OCI-LY3 (cell line): ENCODE measurements at regions not wholly inside any gene's neighbourhood (a gene's known extent, or its start where the extent isn't known, plus 50 kb on each side); places are given as distances from the start of the nearest gene placed in this dataset.
A peak's percentile ranks its signal among the peaks of the same experiment; 100 is the strongest.

Experiments
- H2AFZ ChIP-seq: fragments of 200-600, 300-600 bp; shearing (Covaris generic); 2 replicates; pipeline ENCODE4 v1.6.0; 2014; ENCODE audit warnings: antibody characterized with exemption, low read depth, low read length
- H3K27ac ChIP-seq: fragments of 200-600, 300-600 bp; sonication (generic); 2 replicates; pipeline ENCODE4 v1.5.1; 2014; ENCODE audit warnings: mild to moderate bottlenecking, low read length, moderate library complexity, mixed read lengths
- H3K27me3 ChIP-seq: fragments of 200-600, 300-600 bp; sonication (generic); 2 replicates; pipeline ENCODE4 v1.6.1; 2014; ENCODE audit warnings: low read depth, low read length, mixed read lengths
- H3K36me3 ChIP-seq: fragments of 200-600, 300-600 bp; sonication (generic); replicated peaks from 2 replicates; pipeline ENCODE3; 2014; ENCODE audit warnings: low read depth, low read length, mixed read lengths
- H3K4me1 ChIP-seq: fragments of 300-600, 200-600 bp; sonication (generic); 2 replicates; pipeline ENCODE4 v1.6.1; 2014; ENCODE audit warnings: low read length, mixed read lengths
- H3K4me2 ChIP-seq: fragments of 200-600, 300-600 bp; sonication (generic); 2 replicates; pipeline ENCODE4 v1.6.1; 2014; ENCODE audit warnings: low read length, mixed read lengths
- H3K4me3 ChIP-seq: fragments of 300-600, 200-600 bp; sonication (generic); 2 replicates; pipeline ENCODE4 v1.5.1; 2014; ENCODE audit warnings: antibody characterized with exemption, mild to moderate bottlenecking, low read length, moderate library complexity
- H3K79me2 ChIP-seq: fragments of 300-600, 200-600 bp; shearing (Covaris generic); 2 replicates; pipeline ENCODE4 v1.6.1; 2014; ENCODE audit warnings: mild to moderate bottlenecking, low read length, mixed read lengths
- H3K9ac ChIP-seq: fragments of 300-600, 200-600 bp; shearing (Covaris generic); 2 replicates; pipeline ENCODE4 v1.6.0; 2014; ENCODE audit warnings: mild to moderate bottlenecking, low read length, moderate library complexity
- H3K9me3 ChIP-seq: fragments of 200-600, 300-600 bp; shearing (Covaris generic); 2 replicates; pipeline ENCODE4 v1.6.1; 2014; ENCODE audit warnings: low read length, mixed read lengths; ENCODE audit not compliant: insufficient read depth
- H4K20me1 ChIP-seq: fragments of 200-600, 300-600 bp; sonication (generic); 2 replicates; pipeline ENCODE4 v1.6.1; 2016; ENCODE audit warnings: low read length, mixed read lengths; ENCODE audit not compliant: insufficient read depth
- EZH2phosphoT487 ChIP-seq: fragments of 200-600 bp; shearing (Covaris generic); IDR thresholded peaks from 2 replicates; pipeline ENCODE4 v1.6.1; 2018; ENCODE audit warnings: antibody characterized with exemption, mixed run types, low read depth
- TF ChIP-seq, protein P1 (sequence below): fragments of 200-600, 300-600 bp; sonication (generic); IDR thresholded peaks from 2 replicates; pipeline ENCODE4 v1.5.1; 2014; ENCODE audit warnings: antibody characterized with exemption, low read length, low read depth

DNA sequence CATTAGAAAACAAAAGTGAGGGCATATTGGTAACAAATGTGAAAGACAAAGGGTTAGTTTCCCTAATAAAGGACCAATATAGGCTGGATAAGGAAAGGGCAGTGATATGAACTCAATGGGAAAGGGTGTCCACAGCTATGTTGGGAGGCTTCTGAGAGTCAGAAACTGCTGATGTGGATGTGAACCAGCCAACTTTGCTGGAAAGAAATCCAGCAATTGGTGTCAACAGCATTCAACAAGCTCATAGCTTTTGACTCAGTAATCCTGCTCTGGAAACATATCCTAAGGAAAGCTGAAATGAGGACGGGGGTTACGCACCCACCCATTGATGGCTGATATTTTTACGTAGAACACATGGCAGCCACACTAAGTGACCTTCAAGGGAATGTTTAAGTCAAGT lies 63.7 kb downstream of the ARL4C start:
- Histone ChIP-seq H2AFZ (no peak overlapping the region), H3K9me3 (no peaks in the 10 kb centered on the region), H3K9ac (no peak overlapping the region), H3K27ac (no peak overlapping the region), H4K20me1 (no peaks in the 10 kb centered on the region), H3K4me2 (no peak overlapping the region), H3K36me3 (no peaks in the 10 kb centered on the region), H3K4me3 (no peak overlapping the region), H3K27me3 (no peaks in the 10 kb centered on the region), H3K79me2 (no peaks in the 10 kb centered on the region), H3K4me1 (no peaks in the 10 kb centered on the region)
- TF ChIP-seq, protein P1, sequence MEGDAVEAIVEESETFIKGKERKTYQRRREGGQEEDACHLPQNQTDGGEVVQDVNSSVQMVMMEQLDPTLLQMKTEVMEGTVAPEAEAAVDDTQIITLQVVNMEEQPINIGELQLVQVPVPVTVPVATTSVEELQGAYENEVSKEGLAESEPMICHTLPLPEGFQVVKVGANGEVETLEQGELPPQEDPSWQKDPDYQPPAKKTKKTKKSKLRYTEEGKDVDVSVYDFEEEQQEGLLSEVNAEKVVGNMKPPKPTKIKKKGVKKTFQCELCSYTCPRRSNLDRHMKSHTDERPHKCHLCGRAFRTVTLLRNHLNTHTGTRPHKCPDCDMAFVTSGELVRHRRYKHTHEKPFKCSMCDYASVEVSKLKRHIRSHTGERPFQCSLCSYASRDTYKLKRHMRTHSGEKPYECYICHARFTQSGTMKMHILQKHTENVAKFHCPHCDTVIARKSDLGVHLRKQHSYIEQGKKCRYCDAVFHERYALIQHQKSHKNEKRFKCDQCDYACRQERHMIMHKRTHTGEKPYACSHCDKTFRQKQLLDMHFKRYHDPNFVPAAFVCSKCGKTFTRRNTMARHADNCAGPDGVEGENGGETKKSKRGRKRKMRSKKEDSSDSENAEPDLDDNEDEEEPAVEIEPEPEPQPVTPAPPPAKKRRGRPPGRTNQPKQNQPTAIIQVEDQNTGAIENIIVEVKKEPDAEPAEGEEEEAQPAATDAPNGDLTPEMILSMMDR: no peak
- no peak for TF ChIP-seq EZH2phosphoT487

DNA sequence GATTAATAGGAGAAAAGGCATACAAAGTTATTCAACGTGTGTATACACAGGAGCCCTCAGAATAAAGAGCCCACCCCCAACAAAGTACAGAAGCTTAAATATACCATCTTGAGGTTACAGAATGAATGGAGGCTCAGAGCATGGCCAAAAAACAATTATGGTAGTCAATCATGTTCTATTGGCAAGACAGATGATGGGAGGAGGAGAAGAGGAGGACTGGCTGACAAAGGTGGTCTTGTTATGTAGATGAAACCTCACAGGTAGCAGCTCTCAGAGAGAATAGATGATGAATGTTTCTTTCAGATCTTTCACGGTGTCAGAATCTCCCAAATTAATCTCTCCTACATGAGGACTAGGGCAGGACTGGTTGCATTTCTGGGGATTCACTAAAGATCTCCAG lies 66.0 kb downstream of the ARL4C start:
- Histone ChIP-seq H3K9ac (no peak overlapping the region), H3K36me3 (no peaks in the 10 kb centered on the region), H3K4me2 (no peak overlapping the region), H3K27ac (no peak overlapping the region), H4K20me1 (no peaks in the 10 kb centered on the region), H3K9me3 (no peaks in the 10 kb centered on the region), H3K4me3 (no peak overlapping the region), H3K79me2 (no peaks in the 10 kb centered on the region), H2AFZ (no peak overlapping the region), H3K4me1 (peaks cover 18% of the 10 kb centered on the region), H3K27me3 (no peaks in the 10 kb centered on the region)
- TF ChIP-seq, protein P1: no peak
- no peak for TF ChIP-seq EZH2phosphoT487

DNA sequence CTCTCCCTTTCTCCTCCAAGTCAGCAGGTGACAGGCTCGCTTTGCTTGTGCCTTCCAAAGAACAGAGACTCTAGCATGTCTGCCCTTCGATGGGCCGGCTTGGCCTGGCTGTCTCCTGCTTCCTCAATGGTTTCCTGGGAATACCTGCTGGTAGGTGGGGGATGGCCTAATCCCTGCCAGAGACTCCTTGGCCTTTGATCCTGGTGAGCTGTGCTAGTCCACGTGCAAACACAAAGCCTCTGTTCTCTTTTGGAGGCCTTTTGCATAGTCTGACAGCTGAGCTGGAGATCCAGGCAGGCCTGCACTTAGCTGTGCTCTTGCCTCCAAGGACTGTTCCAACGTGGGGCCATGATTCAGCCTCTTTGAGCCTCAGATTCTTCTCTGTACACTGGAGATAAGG lies 67.6 kb downstream of the ARL4C start:
- Histone ChIP-seq H3K4me1 (peaks cover 22% of the 10 kb centered on the region), H3K4me3 (no peak overlapping the region), H3K79me2 (no peaks in the 10 kb centered on the region), H3K9me3 (no peaks in the 10 kb centered on the region), H3K36me3 (no peaks in the 10 kb centered on the region), H3K27me3 (no peaks in the 10 kb centered on the region), H4K20me1 (no peaks in the 10 kb centered on the region), H2AFZ (no peak overlapping the region), H3K9ac (no peak overlapping the region), H3K27ac (no peak overlapping the region), H3K4me2 (no peak overlapping the region)
- TF ChIP-seq, protein P1: no peak
- TF ChIP-seq EZH2phosphoT487: no peak

DNA sequence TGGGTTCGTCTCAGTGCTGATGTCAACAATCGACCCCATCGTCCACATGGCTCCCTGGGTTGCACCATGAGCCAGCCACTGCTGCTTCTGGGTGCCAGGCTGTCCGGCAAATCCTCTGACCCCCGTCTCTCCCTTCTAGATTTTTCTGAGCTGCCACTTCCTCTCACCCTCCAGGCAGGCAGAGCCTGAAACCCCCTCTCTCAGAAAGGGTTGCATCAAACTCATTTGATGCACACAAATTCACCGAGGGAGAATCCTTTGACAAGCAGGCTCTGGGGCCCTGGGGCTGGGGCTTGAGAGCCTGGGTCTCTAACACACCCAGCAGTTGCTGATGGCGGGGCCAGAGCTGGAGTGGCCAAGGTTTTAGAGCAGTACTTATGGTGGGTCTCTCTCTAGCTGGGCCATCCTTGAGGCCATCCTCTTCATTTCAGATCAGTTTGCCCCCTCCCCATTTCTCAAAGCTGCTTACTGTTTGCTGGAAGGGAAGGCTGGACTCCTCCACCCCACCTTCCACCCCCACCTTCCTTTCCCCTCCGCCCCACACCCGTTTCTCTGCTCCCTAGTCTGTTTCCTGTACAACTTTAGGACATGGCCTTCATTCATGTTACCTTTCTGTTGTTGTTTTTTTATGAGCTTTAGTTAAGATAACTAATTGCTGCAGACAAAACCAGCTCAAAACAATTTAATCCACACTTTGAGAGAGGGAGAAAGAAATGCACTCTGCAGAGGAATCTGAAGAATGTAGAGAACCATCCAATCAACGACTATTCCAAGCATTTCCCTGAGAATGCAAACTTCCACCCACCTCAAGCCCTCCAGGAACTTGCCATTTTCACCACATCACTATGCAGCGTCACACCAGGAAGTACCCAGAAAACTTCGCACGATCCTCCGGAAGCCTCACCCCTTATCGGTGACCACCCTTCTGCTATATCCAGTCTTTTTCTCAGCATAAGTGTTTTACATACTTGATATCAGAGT lies 69.5 kb downstream of the ARL4C start:
- Histone ChIP-seq H3K4me1 (peaks cover 22% of the 10 kb centered on the region), H3K4me3 (peak overlapping the region; percentile 31), H4K20me1 (no peaks in the 10 kb centered on the region), H3K4me2 (peak overlapping the region; percentile 56), H3K9me3 (no peaks in the 10 kb centered on the region), H3K27me3 (no peaks in the 10 kb centered on the region), H3K36me3 (no peaks in the 10 kb centered on the region), H3K27ac (peak overlapping the region; percentile 26; the same call in 1 of the 2 replicates), H2AFZ (peak overlapping the region; percentile 89), H3K79me2 (no peaks in the 10 kb centered on the region), H3K9ac (peak overlapping the region; percentile 15; the same call in 1 of the 2 replicates)
- TF ChIP-seq EZH2phosphoT487: no peak
- TF ChIP-seq, protein P1: no peak
